Neutrophil (primary cell): ENCODE measurements at regions not wholly inside any gene's neighbourhood (a gene's known extent, or its start where the extent isn't known, plus 50 kb on each side); places are given as distances from the start of the nearest gene placed in this dataset.

Experiments
- H3K27ac ChIP-seq: fragments of 200-600 bp; sonication (generic); 2 replicates; pipeline ENCODE4 v1.5.1; 2016; ENCODE audit warnings: mild to moderate bottlenecking, moderate library complexity
- H3K27me3 ChIP-seq: fragments of 200-600 bp; sonication (generic); 2 replicates; pipeline ENCODE4 v1.6.0; 2016; ENCODE audit warnings: mild to moderate bottlenecking
- H3K36me3 ChIP-seq: fragments of 200-600 bp; sonication (generic); 2 replicates; pipeline ENCODE4 v1.5.1; 2017
- H3K4me1 ChIP-seq, 2 experiments: fragments of 200-600 bp in 1 of 2; sonication (generic) in 1 of 2; 1 replicate in 1 of 2; 2 replicates in 1 of 2; pipeline versions ENCODE4 v1.5.1 to v1.6.1; 2013 to 2016; ENCODE audit warnings: low read depth in 1 of 2, low read length in 1 of 2, mild to moderate bottlenecking in 1 of 2, moderate library complexity in 1 of 2; ENCODE audit not compliant: control insufficient read depth in 1 of 2, insufficient read depth in 1 of 2
- H3K4me3 ChIP-seq, 2 experiments: fragments of 200-600 bp in 1 of 2; sonication (generic) in 1 of 2; 1 replicate in 1 of 2; 2 replicates in 1 of 2; pipeline ENCODE4 v1.5.1; 2013 to 2016; ENCODE audit warnings: low read depth in 1 of 2, low read length in 1 of 2, mild to moderate bottlenecking in 1 of 2, moderate library complexity in 1 of 2
- H3K9me3 ChIP-seq: fragments of 200-600 bp; sonication (generic); 2 replicates; pipeline ENCODE4 v1.5.1; 2016
- CTCF ChIP-seq: fragments of 200-600 bp; sonication (generic); IDR thresholded peaks from 2 replicates; pipeline ENCODE4 v1.5.1; 2016; ENCODE audit warnings: antibody characterized with exemption

- no peaks in the 10 kb centered on the region for H3K9me3 ChIP-seq
- H3K27ac ChIP-seq: no peak overlapping the region
- no peaks in the 10 kb centered on the region for H3K27me3 ChIP-seq
- H3K4me1 ChIP-seq: no peaks in the 10 kb centered on the region
- H3K36me3 ChIP-seq: no peaks in the 10 kb centered on the region
- no peak overlapping the region for H3K4me3 ChIP-seq
- no peak for TF ChIP-seq CTCF
These were observed 356.4 kb upstream of the B3GAT1 start for GRCh38 chr11:134768463-134768862.

- H3K9me3 ChIP-seq: no peaks in the 10 kb centered on the region
- H3K4me3 ChIP-seq: no peak overlapping the region
- H3K36me3 ChIP-seq: no peaks in the 10 kb centered on the region
- no peak overlapping the region for H3K27ac ChIP-seq
- peaks cover 12% of the 10 kb centered on the region for H3K27me3 ChIP-seq
- no peaks in the 10 kb centered on the region for H3K4me1 ChIP-seq
- no peak for TF ChIP-seq CTCF
These were observed 353.5 kb upstream of the B3GAT1 start for GRCh38 chr11:134765565-134765964.

- Histone ChIP-seq H3K36me3 (no peaks in the 10 kb centered on the region), H3K9me3 (no peaks in the 10 kb centered on the region), H3K4me1 (no peaks in the 10 kb centered on the region), H3K27ac (no peak overlapping the region), H3K4me3 (no peak overlapping the region), H3K27me3 (peaks cover 12% of the 10 kb centered on the region)
- no peak for TF ChIP-seq CTCF
These were observed 352.9 kb upstream of the B3GAT1 start for GRCh38 chr11:134764966-134765365.

- Histone ChIP-seq H3K9me3 (no peaks in the 10 kb centered on the region), H3K4me1 (no peaks in the 10 kb centered on the region), H3K27ac (no peak overlapping the region), H3K27me3 (peaks cover 12% of the 10 kb centered on the region), H3K36me3 (no peaks in the 10 kb centered on the region), H3K4me3 (no peak overlapping the region)
- TF ChIP-seq CTCF: no peak
These were observed 352.3 kb upstream of the B3GAT1 start for GRCh38 chr11:134764367-134764766.

GRCh38 chr11:134763030-134763388 lies 351.0 kb upstream of the B3GAT1 start:
- Histone ChIP-seq H3K4me1 (no peaks in the 10 kb centered on the region), H3K27me3 (peaks cover 12% of the 10 kb centered on the region), H3K27ac (no peak overlapping the region), H3K36me3 (no peaks in the 10 kb centered on the region), H3K9me3 (no peaks in the 10 kb centered on the region), H3K4me3 (no peak overlapping the region)
- no peak for TF ChIP-seq CTCF
